ENCODE measurements at regions not wholly inside any gene's neighbourhood (a gene's known extent, or its start where the extent isn't known, plus 50 kb on each side); places are given as distances from the start of the nearest gene placed in this dataset.

GRCh38 chr4:180751009-180751408 lies 1492.2 kb upstream of the TENM3 start:
- no peaks in the 10 kb centered on the region for H3K79me2 ChIP-seq (ENCODE audit: insufficient read depth, low read length)
- peaks cover 0 to 10% of the 10 kb centered on the region in 2 donors for H3K9me3 ChIP-seq (replicated peaks in 1 of 2; ENCODE audit: control insufficient read depth in 1 of 2, insufficient read depth in 1 of 2, low read length in 2 of 2)
- H3K4me2 ChIP-seq (replicated peaks; ENCODE audit: extremely low read depth, low read length, poor library complexity, severe bottlenecking), result no peak overlapping the region
- Mint-ChIP-seq H3K36me3 (no peaks in the 10 kb centered on the region), H3K4me1 (no peaks in the 10 kb centered on the region), H3K9me3 (peaks cover 4 to 14% (median 9%) of the 10 kb centered on the region in 7 donors), H3K4me3 (no peak overlapping the region), H3K27ac (no peak overlapping the region), H3K27me3 (ENCODE audit: low read depth in 3 of 3) (no peaks in the 10 kb centered on the region)
- no peaks in the 10 kb centered on the region for H4K20me1 ChIP-seq (ENCODE audit: insufficient read depth, low read length)
- intact Hi-C loops (cut with micrococcal nuclease), result no loop called here
- H3K36me3 ChIP-seq (replicated peaks in 1 of 2; ENCODE audit: control insufficient read depth in 1 of 2, insufficient read depth in 2 of 2, low read length in 2 of 2), result no peaks in the 10 kb centered on the region
- H3K9ac ChIP-seq (ENCODE audit: insufficient read depth, low read length, poor library complexity, severe bottlenecking), result no peak overlapping the region
- H3K27me3 ChIP-seq (ENCODE audit: control insufficient read depth in 2 of 2, insufficient read depth in 2 of 2, low read length in 2 of 2), result no peaks in the 10 kb centered on the region
- no peak for DNase-seq
- no CpG with 5 or more reads among the region's 2 CpGs for WGBS (ENCODE audit: insufficient coverage)
- no peaks in the 10 kb centered on the region for H3K4me1 ChIP-seq (ENCODE audit: control insufficient read depth in 1 of 2, insufficient read depth in 2 of 2, low read length in 2 of 2)
- TF ChIP-seq CTCF (IDR thresholded peaks at IDR 0.05), result no peak
- no peak overlapping the region for H3K4me3 ChIP-seq (replicated peaks in 1 of 3; ENCODE audit: low read depth in 2 of 3, low read length in 3 of 3)
- no peak overlapping the region for H3K27ac ChIP-seq (ENCODE audit: low read depth in 1 of 2, low read length in 2 of 2)
- H2AFZ ChIP-seq (ENCODE audit: insufficient read depth, low read depth, low read length, poor library complexity, severe bottlenecking), result no peak overlapping the region

GRCh38 chr4:180757927-180758326 lies 1485.3 kb upstream of the TENM3 start:
- peak overlapping the region in 1 of 7 donors; percentile 10 for H3K27ac Mint-ChIP-seq
- no peak for TF ChIP-seq CTCF (IDR thresholded peaks at IDR 0.05)
- H3K27ac ChIP-seq (ENCODE audit: low read depth in 1 of 2, low read length in 2 of 2), result no peak overlapping the region
- H3K27me3 ChIP-seq (ENCODE audit: control insufficient read depth in 2 of 2, insufficient read depth in 2 of 2, low read length in 2 of 2), result no peaks in the 10 kb centered on the region
- WGBS (ENCODE audit: insufficient coverage), result 100% methylated on average over 1 of the region's 2 CpGs
- H3K79me2 ChIP-seq (ENCODE audit: insufficient read depth, low read length), result no peaks in the 10 kb centered on the region
- H3K4me1 Mint-ChIP-seq, result no peaks in the 10 kb centered on the region
- no peak overlapping the region for H3K4me3 Mint-ChIP-seq
- no peak overlapping the region for H3K4me2 ChIP-seq (replicated peaks; ENCODE audit: extremely low read depth, low read length, poor library complexity, severe bottlenecking)
- no peaks in the 10 kb centered on the region for H3K4me1 ChIP-seq (ENCODE audit: control insufficient read depth in 1 of 2, insufficient read depth in 2 of 2, low read length in 2 of 2)
- peaks cover 0 to 6% of the 10 kb centered on the region in 2 donors for H3K9me3 ChIP-seq (replicated peaks in 1 of 2; ENCODE audit: control insufficient read depth in 1 of 2, insufficient read depth in 1 of 2, low read length in 2 of 2)
- no peak overlapping the region for H3K4me3 ChIP-seq (replicated peaks in 1 of 3; ENCODE audit: low read depth in 2 of 3, low read length in 3 of 3)
- no peaks in the 10 kb centered on the region for H3K36me3 ChIP-seq (replicated peaks in 1 of 2; ENCODE audit: control insufficient read depth in 1 of 2, insufficient read depth in 2 of 2, low read length in 2 of 2)
- no peak overlapping the region for H3K9ac ChIP-seq (ENCODE audit: insufficient read depth, low read length, poor library complexity, severe bottlenecking)
- intact Hi-C loops (cut with micrococcal nuclease), result no loop called here
- no peak overlapping the region for H2AFZ ChIP-seq (ENCODE audit: insufficient read depth, low read depth, low read length, poor library complexity, severe bottlenecking)
- peaks cover 0 to 16% (median 7%) of the 10 kb centered on the region in 7 donors for H3K9me3 Mint-ChIP-seq
- peaks cover 0 to 1% (median 1%) of the 10 kb centered on the region in 3 donors for H3K27me3 Mint-ChIP-seq (ENCODE audit: low read depth in 3 of 3)
- H4K20me1 ChIP-seq (ENCODE audit: insufficient read depth, low read length), result no peaks in the 10 kb centered on the region
- no peak for DNase-seq
- H3K36me3 Mint-ChIP-seq, result no peaks in the 10 kb centered on the region

All from CD14-positive monocyte (primary cell).